MCF 10A (cell line): ENCODE measurements at regions not wholly inside any gene's neighbourhood (a gene's known extent, or its start where the extent isn't known, plus 50 kb on each side); places are given as distances from the start of the nearest gene placed in this dataset.
A peak's percentile ranks its signal among the peaks of the same experiment; 100 is the strongest.
"Not testable (repeated sequence)": the region's sequence is repeated elsewhere in the genome, so short reads cannot be mapped to it uniquely, and the experiment has no call there.

Experiments
- BruUV-seq: library from RNA; stranded (reverse); fragments of 400-500 nt; replicated peaks from 2 replicates; lab custom pipeline; 2021; lab: Mats Ljungman, UMichigan
- CTCF ChIA-PET: fragments of 300-600 bp; sonication (Branson Sonifier 250); formaldehyde crosslinking; extraction: SDS; loops from one replicate; lab custom pipeline; 2021; ENCODE audit warnings: antibody characterized with exemption, inconsistent platforms; lab: Yijun Ruan, JAX
- POLR2A ChIA-PET: fragments of 300-600, 350-650 bp; sonication (Branson Sonifier 250); formaldehyde crosslinking; extraction: SDS; loops from one replicate; lab custom pipeline; 2020; ENCODE audit warnings: antibody characterized with exemption, inconsistent platforms; lab: Yijun Ruan, JAX
- DNase-seq: peaks from one replicate; pipeline ENCODE4 v3.0.0-alpha.2; 2018; ENCODE audit not compliant: unreplicated experiment
- H3K27ac Mint-ChIP-seq: one replicate; pipeline ENCODE4 v1.8.0; 2022; ENCODE audit warnings: mild to moderate bottlenecking, low read depth, mixed read lengths; ENCODE audit not compliant: unreplicated experiment
- H3K27me3 Mint-ChIP-seq: one replicate; pipeline ENCODE4 v1.8.0; 2022; ENCODE audit warnings: mixed read lengths; ENCODE audit not compliant: insufficient read depth, unreplicated experiment
- H3K36me3 Mint-ChIP-seq: one replicate; pipeline ENCODE4 v1.8.0; 2022; ENCODE audit warnings: mild to moderate bottlenecking, moderate library complexity, mixed read lengths; ENCODE audit not compliant: insufficient read depth, unreplicated experiment
- H3K4me1 Mint-ChIP-seq: one replicate; pipeline ENCODE4 v1.8.0; 2022; ENCODE audit warnings: mixed read lengths; ENCODE audit not compliant: insufficient read depth, unreplicated experiment
- H3K4me3 Mint-ChIP-seq: one replicate; pipeline ENCODE4 v1.8.0; 2022; ENCODE audit warnings: mild to moderate bottlenecking, moderate library complexity, mixed read lengths; ENCODE audit not compliant: unreplicated experiment
- H3K9me3 Mint-ChIP-seq: one replicate; pipeline ENCODE4 v1.8.0; 2022; ENCODE audit warnings: mixed read lengths; ENCODE audit not compliant: unreplicated experiment
- CTCF ChIP-seq: fragments of 200-600 bp; IDR thresholded peaks from one replicate; pipeline ENCODE4 v1.8.0; 2022; ENCODE audit warnings: antibody characterized with exemption, mild to moderate bottlenecking; ENCODE audit not compliant: unreplicated experiment
- intact Hi-C: fragments of 100-400 bp; cut with micrococcal nuclease; formaldehyde crosslinking; loops from 2 replicates; pipeline ENCODE4 v1.14.1; 2022

- Mint-ChIP-seq H3K27ac (no peak overlapping the region), H3K4me3 (no peak overlapping the region), H3K4me1 (no peaks in the 10 kb centered on the region), H3K27me3 (no peaks in the 10 kb centered on the region), H3K36me3 (no peaks in the 10 kb centered on the region), H3K9me3 (peaks cover 15% of the 10 kb centered on the region)
- intact Hi-C loops = no loop called here
- ChIA-PET CTCF (no interaction called here), POLR2A (no interaction called here)
- no peak for TF ChIP-seq CTCF
- no peak for DNase-seq
- no TSS peak for BruUV-seq
Measured at GRCh38 chr5:90047113-90047512, 362.4 kb downstream of the CETN3 start.

GRCh38 chr5:90040082-90040481 is 369.5 kb downstream of the CETN3 start:
- H3K4me1 Mint-ChIP-seq, DNase-seq, BruUV-seq, H3K9me3 Mint-ChIP-seq, intact Hi-C loops, H3K27ac Mint-ChIP-seq, CTCF ChIA-PET, H3K4me3 Mint-ChIP-seq, H3K27me3 Mint-ChIP-seq, H3K36me3 Mint-ChIP-seq, POLR2A ChIA-PET: not testable (repeated sequence)

GRCh38 chr5:90037646-90038045 is 371.9 kb downstream of the CETN3 start:
- TF ChIP-seq CTCF = no peak
- Mint-ChIP-seq H3K27ac (no peak overlapping the region), H3K4me1 (no peaks in the 10 kb centered on the region), H3K4me3 (no peak overlapping the region), H3K9me3 (peaks cover 26% of the 10 kb centered on the region), H3K36me3 (no peaks in the 10 kb centered on the region), H3K27me3 (no peaks in the 10 kb centered on the region)
- ChIA-PET POLR2A (no interaction called here), CTCF (no interaction called here)
- DNase-seq = no peak
- intact Hi-C loops = no loop called here
- BruUV-seq = no TSS peak

GRCh38 chr5:90022711-90023053 is 386.9 kb downstream of the CETN3 start:
- Mint-ChIP-seq H3K27ac (peak overlapping the region; percentile 47), H3K4me3 (no peak overlapping the region), H3K36me3 (no peaks in the 10 kb centered on the region), H3K9me3 (no peaks in the 10 kb centered on the region), H3K27me3 (no peaks in the 10 kb centered on the region), H3K4me1 (peaks cover 7% of the 10 kb centered on the region)
- ChIA-PET POLR2A (no interaction called here), CTCF (no interaction called here)
- no peak for TF ChIP-seq CTCF
- DNase-seq = no peak
- intact Hi-C loops = no loop called here
- no TSS peak for BruUV-seq
